NOMO-1 treated with DMSO at 0.1 percent for 48 hours (cell line): ENCODE measurements at regions not wholly inside any gene's neighbourhood (a gene's known extent, or its start where the extent isn't known, plus 50 kb on each side); places are given as distances from the start of the nearest gene placed in this dataset.

Source experiments
- DNase-seq: peaks from one replicate; lab custom pipeline; 2025; ENCODE audit not compliant: unreplicated experiment; lab: John Stamatoyannopoulos, UW

- no peak for DNase-seq
Observed at GRCh38 chr18:61062258-61062657, 271.0 kb upstream of the CDH20 start.

- no peak for DNase-seq
Observed at GRCh38 chr18:61064911-61065310, 268.3 kb upstream of the CDH20 start.

- no peak for DNase-seq
Observed at GRCh38 chr18:61076986-61077385, 256.2 kb upstream of the CDH20 start.

- peak; percentile 11 for DNase-seq
Observed at GRCh38 chr18:61079714-61080113, 253.5 kb upstream of the CDH20 start.

GRCh38 chr18:61080954-61081528 lies 252.2 kb upstream of the CDH20 start:
- DNase-seq = no peak

- no peak for DNase-seq
Observed at GRCh38 chr18:61082976-61083630, 250.1 kb upstream of the CDH20 start.

- DNase-seq = no peak
Observed at GRCh38 chr18:61085036-61085435, 248.2 kb upstream of the CDH20 start.

- DNase-seq = no peak
Observed at GRCh38 chr18:61085761-61086160, 247.5 kb upstream of the CDH20 start.

GRCh38 chr18:61086657-61087056 lies 246.6 kb upstream of the CDH20 start:
- no peak for DNase-seq

- DNase-seq = no peak
Observed at GRCh38 chr18:61091379-61091778, 241.9 kb upstream of the CDH20 start.

- DNase-seq = no peak
Observed at GRCh38 chr18:61093965-61094364, 239.3 kb upstream of the CDH20 start.

GRCh38 chr18:61096226-61096625 lies 237.0 kb upstream of the CDH20 start:
- DNase-seq = no peak

GRCh38 chr18:61107113-61107512 lies 226.1 kb upstream of the CDH20 start:
- no peak for DNase-seq

- no peak for DNase-seq
Observed at GRCh38 chr18:61108706-61109105, 224.5 kb upstream of the CDH20 start.

GRCh38 chr18:61123309-61123708 lies 209.9 kb upstream of the CDH20 start:
- no peak for DNase-seq

- DNase-seq = no peak
Observed at GRCh38 chr18:61127714-61128467, 205.3 kb upstream of the CDH20 start.

- DNase-seq = no peak
Observed at GRCh38 chr18:61129001-61129400, 204.2 kb upstream of the CDH20 start.

- DNase-seq = no peak
Observed at GRCh38 chr18:61132031-61132430, 201.2 kb upstream of the CDH20 start.

- no peak for DNase-seq
Observed at GRCh38 chr18:61133783-61134182, 199.4 kb upstream of the CDH20 start.

- no peak for DNase-seq
Observed at GRCh38 chr18:61136711-61137251, 196.4 kb upstream of the CDH20 start.

- no peak for DNase-seq
Observed at GRCh38 chr18:61141691-61142090, 191.5 kb upstream of the CDH20 start.

- DNase-seq = no peak
Observed at GRCh38 chr18:61148322-61148721, 184.9 kb upstream of the CDH20 start.
